GM19025 (cell line): ENCODE measurements at regions not wholly inside any gene's neighbourhood (a gene's known extent, or its start where the extent isn't known, plus 50 kb on each side); places are given as distances from the start of the nearest gene placed in this dataset.

Experiments
- ATAC-seq: cut with Tn5 transposase; IDR thresholded peaks from one replicate; pipeline ENCODE4 v1.9.1; 2021; ENCODE audit warnings: mild to moderate bottlenecking, low read depth, moderate library complexity; ENCODE audit not compliant: unreplicated experiment

- no peak for ATAC-seq
These were observed 283.0 kb downstream of the GASK1B start for GRCh38 chr4:157889788-157890187.

GRCh38 chr4:157888281-157888680 lies 284.5 kb downstream of the GASK1B start:
- no peak for ATAC-seq

GRCh38 chr4:157887316-157887715 lies 285.5 kb downstream of the GASK1B start:
- ATAC-seq: no peak

- no peak for ATAC-seq
These were observed 286.2 kb downstream of the GASK1B start for GRCh38 chr4:157886645-157887044.

- ATAC-seq: no peak
These were observed 287.0 kb downstream of the GASK1B start for GRCh38 chr4:157885811-157886210.

- ATAC-seq: no peak
These were observed 289.9 kb downstream of the GASK1B start for GRCh38 chr4:157882901-157883300.

GRCh38 chr4:157880761-157881160 lies 292.1 kb downstream of the GASK1B start:
- no peak for ATAC-seq

- no peak for ATAC-seq
These were observed 318.0 kb downstream of the GASK1B start for GRCh38 chr4:157854819-157855218.

GRCh38 chr4:157840648-157841047 lies 332.2 kb downstream of the GASK1B start:
- ATAC-seq: no peak

GRCh38 chr4:157840034-157840433 lies 332.8 kb downstream of the GASK1B start:
- no peak for ATAC-seq

- ATAC-seq: no peak
These were observed 334.5 kb downstream of the GASK1B start for GRCh38 chr4:157838366-157838765.

- no peak for ATAC-seq
These were observed 335.6 kb downstream of the GASK1B start for GRCh38 chr4:157837071-157837703.

- ATAC-seq: no peak
These were observed 340.2 kb downstream of the GASK1B start for GRCh38 chr4:157832596-157832995.

- ATAC-seq: no peak
These were observed 348.8 kb downstream of the GASK1B start for GRCh38 chr4:157824021-157824420.

GRCh38 chr4:157821814-157822213 lies 351.0 kb downstream of the GASK1B start:
- ATAC-seq: no peak

GRCh38 chr4:157819693-157820464 lies 352.9 kb downstream of the GASK1B start:
- no peak for ATAC-seq

- no peak for ATAC-seq
These were observed 353.7 kb downstream of the GASK1B start for GRCh38 chr4:157818946-157819692.

- ATAC-seq: no peak
These were observed 362.6 kb downstream of the GASK1B start for GRCh38 chr4:157810137-157810774.

- no peak for ATAC-seq
These were observed 363.9 kb downstream of the GASK1B start for GRCh38 chr4:157808796-157809383.

- no peak for ATAC-seq
These were observed 366.6 kb downstream of the GASK1B start for GRCh38 chr4:157806184-157806583.

- no peak for ATAC-seq
These were observed 367.8 kb downstream of the GASK1B start for GRCh38 chr4:157804986-157805385.
